ENCODE measurements at regions not wholly inside any gene's neighbourhood (a gene's known extent, or its start where the extent isn't known, plus 50 kb on each side); places are given as distances from the start of the nearest gene placed in this dataset.

DNA sequence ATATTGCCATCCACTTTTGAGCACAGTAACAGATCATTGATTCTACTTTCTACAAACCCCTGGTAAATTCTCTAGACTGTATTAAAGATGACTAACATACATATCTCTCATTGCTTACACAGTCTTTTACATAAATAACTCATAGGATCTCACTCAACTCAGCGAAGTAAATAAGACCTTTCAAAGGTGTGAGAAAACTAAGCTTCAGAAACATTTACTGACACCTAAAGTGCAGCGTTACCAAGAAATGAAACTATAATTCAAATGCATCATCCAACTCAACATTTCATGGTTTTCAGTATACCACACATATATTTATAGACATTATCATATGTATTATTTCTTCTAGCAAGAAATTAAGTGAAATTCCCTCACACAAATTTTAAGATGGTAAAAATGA is 189.8 kb downstream of the METTL4 start:
- no peak for DNase-seq (ENCODE audit: low read depth)
- H3K4me3 ChIP-seq (ENCODE audit: low read depth, low read length), result no peak overlapping the region
- no peak for TF ChIP-seq CTCF (IDR thresholded peaks at IDR 0.05; ENCODE audit: control insufficient read depth, extremely low read depth, insufficient read depth)

GRCh38 chr18:2387588-2387987 is 183.7 kb downstream of the METTL4 start:
- no peak for TF ChIP-seq CTCF (IDR thresholded peaks at IDR 0.05; ENCODE audit: control insufficient read depth, extremely low read depth, insufficient read depth)
- H3K4me3 ChIP-seq (ENCODE audit: low read depth, low read length), result no peak overlapping the region
- DNase-seq (ENCODE audit: low read depth), result no peak

- DNase-seq (ENCODE audit: low read depth), result no peak
- TF ChIP-seq CTCF (IDR thresholded peaks at IDR 0.05; ENCODE audit: control insufficient read depth, extremely low read depth, insufficient read depth), result no peak
- H3K4me3 ChIP-seq (ENCODE audit: low read depth, low read length), result no peak overlapping the region
Measured at GRCh38 chr18:2390158-2390557, 181.1 kb downstream of the METTL4 start.

- no peak overlapping the region for H3K4me3 ChIP-seq (ENCODE audit: low read depth, low read length)
- DNase-seq (ENCODE audit: low read depth), result no peak
- no peak for TF ChIP-seq CTCF (IDR thresholded peaks at IDR 0.05; ENCODE audit: control insufficient read depth, extremely low read depth, insufficient read depth)
Measured at GRCh38 chr18:2391470-2391869, 179.8 kb downstream of the METTL4 start.

DNA sequence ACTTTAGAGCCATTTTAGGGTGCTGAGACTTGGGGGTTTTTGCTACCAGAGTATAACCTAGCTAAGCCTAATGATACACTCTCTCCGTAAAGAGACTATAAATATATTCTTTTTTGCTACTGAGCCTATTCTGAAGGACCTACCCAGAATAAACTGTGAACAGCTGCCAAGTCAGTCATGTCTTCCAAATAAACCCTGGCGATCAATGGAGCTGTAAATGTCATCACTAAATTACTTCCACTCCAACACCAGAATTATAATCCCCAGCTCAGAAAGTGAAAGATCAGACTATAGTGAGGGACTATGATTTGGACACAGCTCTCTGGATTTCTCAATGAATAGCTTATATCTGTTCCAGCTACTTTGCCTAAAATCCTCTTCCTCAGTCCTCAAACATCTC is 178.9 kb downstream of the METTL4 start:
- no peak for TF ChIP-seq CTCF (IDR thresholded peaks at IDR 0.05; ENCODE audit: control insufficient read depth, extremely low read depth, insufficient read depth)
- no peak for DNase-seq (ENCODE audit: low read depth)
- no peak overlapping the region for H3K4me3 ChIP-seq (ENCODE audit: low read depth, low read length)

- no peak for DNase-seq (ENCODE audit: low read depth)
- no peak for TF ChIP-seq CTCF (IDR thresholded peaks at IDR 0.05; ENCODE audit: control insufficient read depth, extremely low read depth, insufficient read depth)
- no peak overlapping the region for H3K4me3 ChIP-seq (ENCODE audit: low read depth, low read length)
Measured at GRCh38 chr18:2394684-2395083, 176.6 kb downstream of the METTL4 start.

DNA sequence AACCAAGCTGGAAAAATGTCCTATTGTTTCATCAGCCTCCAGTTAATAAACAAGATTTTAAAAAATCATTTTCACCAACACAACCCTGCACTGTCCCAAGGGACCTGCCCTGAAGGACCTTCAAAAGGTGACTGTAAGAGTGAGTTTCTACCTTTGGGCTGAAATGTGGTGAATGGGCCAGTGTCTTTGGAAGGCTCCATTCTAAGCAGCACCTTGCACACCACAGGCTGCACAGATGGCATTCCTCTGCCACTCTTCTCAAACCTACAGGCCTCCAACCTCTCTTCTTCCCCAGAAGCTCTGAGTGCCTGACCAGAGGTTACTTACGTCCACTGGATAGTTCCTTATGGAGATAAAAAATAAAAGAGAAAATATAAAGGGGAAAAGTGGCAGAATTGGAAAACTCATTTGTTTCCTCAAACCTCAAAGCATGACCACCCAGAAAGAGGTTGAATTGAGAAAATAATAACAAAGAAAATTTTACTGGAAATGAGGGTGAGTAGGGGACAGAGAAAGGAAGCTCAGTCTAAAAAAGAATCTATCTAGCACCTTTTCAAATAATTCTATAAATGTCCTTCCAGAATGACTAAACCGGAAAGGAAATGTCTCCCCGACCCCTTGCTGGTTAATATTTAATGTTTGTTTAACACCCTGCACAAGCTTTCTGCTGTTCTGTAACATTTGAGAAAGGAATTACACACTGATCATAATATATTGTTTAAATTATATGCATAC is 175.7 kb downstream of the METTL4 start:
- TF ChIP-seq CTCF (IDR thresholded peaks at IDR 0.05; ENCODE audit: control insufficient read depth, extremely low read depth, insufficient read depth), result no peak
- H3K4me3 ChIP-seq (ENCODE audit: low read depth, low read length), result no peak overlapping the region
- DNase-seq (ENCODE audit: low read depth), result no peak
